Kidney (tissue), 13 donors: ENCODE measurements at regions not wholly inside any gene's neighbourhood (a gene's known extent, or its start where the extent isn't known, plus 50 kb on each side); places are given as distances from the start of the nearest gene placed in this dataset.

Experiments used
- DNase-seq, 5 donors: peaks; one replicate each; pipeline ENCODE4 v3.0.0-alpha.2; 2013 to 2020
- FAIRE-seq: peaks from 2 replicates; lab custom pipeline; 2012; peaks lifted over from hg19 to GRCh38; lab: Jason Lieb, UNC
- H3K27ac ChIP-seq, 2 donors: one replicate each; pipeline ENCODE4 v1.7.0; 2013; ENCODE audit warnings: low read depth in 2 of 2, low read length in 2 of 2, inconsistent platforms in 1 of 2
- H3K27me3 ChIP-seq: one replicate; pipeline ENCODE4 v1.7.1; 2013; ENCODE audit warnings: low read length, inconsistent platforms; ENCODE audit not compliant: control insufficient read depth, insufficient read depth
- H3K36me3 ChIP-seq, 3 donors: one replicate each; pipeline versions ENCODE4 v1.7.0 to v1.7.1; 2013; ENCODE audit warnings: low read length in 3 of 3, control low read depth in 1 of 3, inconsistent platforms in 1 of 3; ENCODE audit not compliant: insufficient read depth in 3 of 3, control insufficient read depth in 2 of 3
- H3K4me1 ChIP-seq, 3 donors: one replicate each; pipeline versions ENCODE4 v1.7.0 to v1.7.1; 2013; ENCODE audit warnings: low read length in 3 of 3, inconsistent platforms in 1 of 3, low read depth in 1 of 3; ENCODE audit not compliant: control insufficient read depth in 2 of 3, insufficient read depth in 2 of 3
- H3K4me3 ChIP-seq, 3 donors: one replicate each; pipeline versions ENCODE4 v1.7.0 to v1.8.1; 2013; ENCODE audit warnings: low read length in 3 of 3, control low read depth in 1 of 3, inconsistent platforms in 1 of 3
- H3K9ac ChIP-seq, 3 donors: one replicate each; pipeline versions ENCODE4 v1.7.0 to v1.7.1; 2013; ENCODE audit warnings: low read length in 3 of 3, control low read depth in 1 of 3, inconsistent platforms in 1 of 3
- H3K9me3 ChIP-seq, 3 donors: one replicate each; pipeline versions ENCODE4 v1.7.0 to v1.7.1; 2013; ENCODE audit warnings: low read length in 3 of 3, control low read depth in 1 of 3, inconsistent platforms in 1 of 3; ENCODE audit not compliant: control insufficient read depth in 2 of 3, insufficient read depth in 1 of 3
- intact Hi-C: fragments of 100-400 bp; cut with DNase I; formaldehyde crosslinking; loops from one replicate; pipeline ENCODE4 v1.11.1; 2022
- TF ChIP-seq, protein P1 (sequence below): IDR thresholded peaks from 3 replicates; pipeline ENCODE4 v1.5.1; 2012; ENCODE audit warnings: mild to moderate bottlenecking, moderate library complexity, borderline replicate concordance; ENCODE audit not compliant: insufficient read depth; ENCODE audit errors: extremely low read depth
- donor health status: control.
- donor health status: control.
- donor health status: control.
- donor health status: control.
- donor health status: control.
- donor health status: DM: yes; HTN: yes; CAD: no.
- donor health status: Normal renal cell carcinoma (clear cell type).

DNA sequence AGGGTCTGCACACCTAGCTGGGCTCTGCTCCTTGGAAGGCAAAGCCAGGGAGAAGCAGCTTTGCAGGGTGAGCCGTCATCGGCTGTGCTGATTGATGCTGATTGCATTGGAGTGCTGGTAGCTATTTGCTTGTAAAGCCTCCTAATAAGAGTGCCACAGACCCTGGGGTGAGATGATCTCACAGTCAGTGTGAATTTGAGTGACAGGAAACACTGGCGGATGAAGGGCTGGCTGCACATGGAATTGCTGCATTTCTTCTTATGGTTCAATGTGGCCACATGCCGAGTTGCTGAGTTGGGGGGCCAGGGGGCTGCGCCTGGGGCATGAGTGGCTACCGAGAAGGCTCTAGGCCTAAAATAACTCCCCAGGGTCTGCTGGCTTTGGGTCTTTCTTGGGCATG, 138.2 kb upstream of the CACNA1E start:
- Histone ChIP-seq H3K4me3 (no peak overlapping the region), H3K9ac (no peak overlapping the region), H3K27me3 (no peaks in the 10 kb centered on the region), H3K4me1 (no peaks in the 10 kb centered on the region), H3K27ac (no peak overlapping the region), H3K36me3 (no peaks in the 10 kb centered on the region), H3K9me3 (no peaks in the 10 kb centered on the region)
- intact Hi-C loops, result no loop called here
- TF ChIP-seq, protein P1, sequence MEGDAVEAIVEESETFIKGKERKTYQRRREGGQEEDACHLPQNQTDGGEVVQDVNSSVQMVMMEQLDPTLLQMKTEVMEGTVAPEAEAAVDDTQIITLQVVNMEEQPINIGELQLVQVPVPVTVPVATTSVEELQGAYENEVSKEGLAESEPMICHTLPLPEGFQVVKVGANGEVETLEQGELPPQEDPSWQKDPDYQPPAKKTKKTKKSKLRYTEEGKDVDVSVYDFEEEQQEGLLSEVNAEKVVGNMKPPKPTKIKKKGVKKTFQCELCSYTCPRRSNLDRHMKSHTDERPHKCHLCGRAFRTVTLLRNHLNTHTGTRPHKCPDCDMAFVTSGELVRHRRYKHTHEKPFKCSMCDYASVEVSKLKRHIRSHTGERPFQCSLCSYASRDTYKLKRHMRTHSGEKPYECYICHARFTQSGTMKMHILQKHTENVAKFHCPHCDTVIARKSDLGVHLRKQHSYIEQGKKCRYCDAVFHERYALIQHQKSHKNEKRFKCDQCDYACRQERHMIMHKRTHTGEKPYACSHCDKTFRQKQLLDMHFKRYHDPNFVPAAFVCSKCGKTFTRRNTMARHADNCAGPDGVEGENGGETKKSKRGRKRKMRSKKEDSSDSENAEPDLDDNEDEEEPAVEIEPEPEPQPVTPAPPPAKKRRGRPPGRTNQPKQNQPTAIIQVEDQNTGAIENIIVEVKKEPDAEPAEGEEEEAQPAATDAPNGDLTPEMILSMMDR, result no peak
- FAIRE-seq (no peak), DNase-seq (no peak)

DNA sequence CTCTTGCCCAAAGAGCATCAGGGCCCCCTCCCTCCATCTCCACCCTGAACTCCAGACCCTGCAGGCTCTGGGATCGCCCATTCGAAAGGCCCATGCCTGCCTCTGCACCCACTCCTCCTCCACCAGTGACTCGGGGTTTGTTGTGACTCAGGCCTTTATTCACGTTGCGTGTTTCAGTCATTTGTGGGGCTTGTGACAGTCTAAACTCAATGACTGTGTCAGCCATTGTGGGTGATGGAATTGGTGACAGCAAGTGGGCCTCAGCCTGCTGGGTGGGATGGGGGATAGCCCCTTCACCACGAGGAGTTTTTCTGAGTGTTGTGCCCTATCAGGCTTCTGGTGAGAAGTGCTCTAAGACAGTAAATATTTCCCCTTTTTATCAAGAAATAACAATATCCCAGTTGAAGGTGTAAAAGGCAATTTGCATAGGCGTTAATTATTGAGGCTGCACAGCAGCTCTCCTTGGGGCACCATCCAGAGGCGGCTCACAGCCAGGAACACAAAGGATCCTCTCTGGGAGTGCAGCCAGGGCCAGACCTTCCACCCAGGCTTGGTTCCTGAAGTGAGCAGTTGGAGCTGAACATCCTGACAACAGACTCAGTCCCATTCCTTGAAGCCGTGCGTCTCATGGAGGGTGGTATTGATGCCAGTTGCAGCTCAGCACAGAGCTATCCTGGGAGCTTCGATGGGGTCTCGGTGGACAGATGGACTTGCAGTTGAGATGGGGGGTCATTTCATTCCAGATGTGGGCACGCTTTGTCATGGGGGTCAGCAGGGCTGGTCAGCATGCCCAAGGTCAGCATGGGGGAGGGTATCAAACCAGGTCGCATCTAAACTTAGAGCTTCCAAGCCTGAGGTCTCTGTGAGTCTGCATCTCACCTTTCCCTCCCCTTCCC, 135.6 kb upstream of the CACNA1E start:
- TF ChIP-seq, protein P1, result no peak
- intact Hi-C loops, result no loop called here
- FAIRE-seq, result no peak
- Histone ChIP-seq H3K9ac (no peak overlapping the region), H3K9me3 (no peaks in the 10 kb centered on the region), H3K27ac (no peak overlapping the region), H3K4me1 (no peaks in the 10 kb centered on the region), H3K27me3 (no peaks in the 10 kb centered on the region), H3K4me3 (no peak overlapping the region), H3K36me3 (no peaks in the 10 kb centered on the region)
- no peak for DNase-seq

DNA sequence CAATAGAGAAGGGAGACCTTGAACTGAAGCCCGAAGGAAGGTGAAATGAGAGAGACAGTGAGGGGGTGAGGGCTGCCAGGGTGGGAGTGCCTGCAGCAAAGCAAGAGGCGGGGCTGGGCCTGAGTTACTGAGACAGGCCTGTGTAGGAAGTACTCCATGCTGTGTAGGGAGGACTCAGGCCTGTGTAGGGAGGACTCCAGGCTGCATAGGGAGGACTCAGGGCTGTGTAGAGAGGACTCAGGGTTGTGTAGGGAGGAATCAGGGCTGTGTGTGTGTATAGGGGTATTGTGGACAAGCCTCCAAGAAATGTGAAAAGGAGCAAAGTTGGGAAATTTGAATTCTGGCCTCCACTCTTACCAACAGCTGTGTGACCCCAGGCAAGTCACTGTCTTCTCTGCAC, 133.8 kb upstream of the CACNA1E start:
- Histone ChIP-seq H3K27ac (no peak overlapping the region), H3K9me3 (no peaks in the 10 kb centered on the region), H3K4me3 (no peak overlapping the region), H3K27me3 (no peaks in the 10 kb centered on the region), H3K36me3 (no peaks in the 10 kb centered on the region), H3K4me1 (no peaks in the 10 kb centered on the region), H3K9ac (no peak overlapping the region)
- DNase-seq (no peak), FAIRE-seq (no peak)
- intact Hi-C loops, result no loop called here
- TF ChIP-seq, protein P1, result no peak
